ENCODE measurements at regions not wholly inside any gene's neighbourhood (a gene's known extent, or its start where the extent isn't known, plus 50 kb on each side); places are given as distances from the start of the nearest gene placed in this dataset.

DNA sequence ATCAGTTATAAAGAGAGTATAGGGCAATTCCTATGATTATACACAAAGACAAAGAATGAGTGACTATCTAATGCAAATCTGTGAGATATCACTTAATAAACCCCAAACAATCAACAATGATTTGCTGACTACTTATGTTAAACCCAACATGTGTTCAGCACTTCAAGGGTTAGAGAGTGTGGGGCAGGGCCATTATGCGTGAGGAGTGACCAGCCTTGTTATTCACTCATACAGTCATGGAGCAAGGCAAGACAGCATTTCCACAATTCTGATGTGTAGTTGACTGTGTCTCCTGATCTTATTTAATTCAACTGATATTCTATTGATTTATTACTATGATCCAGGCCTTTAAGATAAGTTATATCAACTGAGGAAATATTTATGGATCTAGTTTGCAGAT lies 251.7 kb downstream of the CYRIA start:
- TF ChIP-seq EP300 (IDR thresholded peaks at IDR 0.05) (no peak), POLR2A (IDR thresholded peaks at IDR 0.05) (no peak)
- TF ChIP-seq, protein P1, sequence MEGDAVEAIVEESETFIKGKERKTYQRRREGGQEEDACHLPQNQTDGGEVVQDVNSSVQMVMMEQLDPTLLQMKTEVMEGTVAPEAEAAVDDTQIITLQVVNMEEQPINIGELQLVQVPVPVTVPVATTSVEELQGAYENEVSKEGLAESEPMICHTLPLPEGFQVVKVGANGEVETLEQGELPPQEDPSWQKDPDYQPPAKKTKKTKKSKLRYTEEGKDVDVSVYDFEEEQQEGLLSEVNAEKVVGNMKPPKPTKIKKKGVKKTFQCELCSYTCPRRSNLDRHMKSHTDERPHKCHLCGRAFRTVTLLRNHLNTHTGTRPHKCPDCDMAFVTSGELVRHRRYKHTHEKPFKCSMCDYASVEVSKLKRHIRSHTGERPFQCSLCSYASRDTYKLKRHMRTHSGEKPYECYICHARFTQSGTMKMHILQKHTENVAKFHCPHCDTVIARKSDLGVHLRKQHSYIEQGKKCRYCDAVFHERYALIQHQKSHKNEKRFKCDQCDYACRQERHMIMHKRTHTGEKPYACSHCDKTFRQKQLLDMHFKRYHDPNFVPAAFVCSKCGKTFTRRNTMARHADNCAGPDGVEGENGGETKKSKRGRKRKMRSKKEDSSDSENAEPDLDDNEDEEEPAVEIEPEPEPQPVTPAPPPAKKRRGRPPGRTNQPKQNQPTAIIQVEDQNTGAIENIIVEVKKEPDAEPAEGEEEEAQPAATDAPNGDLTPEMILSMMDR (IDR thresholded peaks at IDR 0.05) = no peak

Data from sigmoid colon (tissue), 4 donors.